Mammary epithelial cell (primary cell): ENCODE measurements at regions not wholly inside any gene's neighbourhood (a gene's known extent, or its start where the extent isn't known, plus 50 kb on each side); places are given as distances from the start of the nearest gene placed in this dataset.

Source experiments
- CTCF ChIP-seq, 2 donors: IDR thresholded peaks in 1 of 2; conservative IDR thresholded peaks in 1 of 2; 2 replicates each; pipeline ENCODE4 v1.5.1; 2011 to 2012; ENCODE audit warnings: inconsistent platforms in 2 of 2, low read length in 2 of 2, mild to moderate bottlenecking in 2 of 2, control low read depth in 1 of 2, low read depth in 1 of 2; ENCODE audit not compliant: insufficient read depth in 1 of 2; ENCODE audit errors: extremely low read depth in 1 of 2
- EZH2 ChIP-seq: IDR thresholded peaks from 2 replicates; pipeline ENCODE4 v1.6.1; 2012; ENCODE audit warnings: low read length, inconsistent platforms, borderline replicate concordance

- TF ChIP-seq CTCF (conservative IDR thresholded peaks at IDR 0.05 in 1 of 2, IDR thresholded peaks at IDR 0.05 in 1 of 2; ENCODE audit: extremely low read depth in 1 of 2, insufficient read depth in 1 of 2, low read depth in 1 of 2, low read length in 2 of 2), result no peak
- no peak for TF ChIP-seq EZH2
Observed at GRCh38 chr9:135222881-135223760, 135.7 kb downstream of the OLFM1 start.
